Endothelial cell of umbilical vein (primary cell): ENCODE measurements at regions not wholly inside any gene's neighbourhood (a gene's known extent, or its start where the extent isn't known, plus 50 kb on each side); places are given as distances from the start of the nearest gene placed in this dataset.

Experiments
- BruUV-seq: library from RNA; stranded (reverse); fragments of 400-500 nt; replicated peaks from 2 replicates; lab custom pipeline; 2021; lab: Mats Ljungman, UMichigan
- CTCF ChIA-PET: fragments of 300-600, 350-600 bp; sonication (Branson Sonifier 250); formaldehyde crosslinking; loops from one replicate; lab custom pipeline; 2021; ENCODE audit warnings: antibody characterized with exemption, inconsistent platforms; lab: Charles Lee
- POLR2A ChIA-PET: fragments of 300-600, 350-600 bp; sonication (Branson Sonifier 250); formaldehyde crosslinking; loops from one replicate; lab custom pipeline; 2021; ENCODE audit warnings: antibody characterized with exemption, inconsistent platforms; lab: Charles Lee
- DNase-seq: peaks from one replicate; pipeline ENCODE4 v3.0.0-alpha.2; 2011; ENCODE audit warnings: low read depth, low spot score
- FAIRE-seq: peaks from 2 replicates; lab custom pipeline; 2011; peaks lifted over from hg19 to GRCh38; lab: Jason Lieb, UNC
- H2AFZ ChIP-seq: 2 replicates; pipeline ENCODE4 v1.6.0; 2012; ENCODE audit warnings: low read depth, low read length, control low read depth, inconsistent platforms
- H3K27ac ChIP-seq: 2 replicates; pipeline ENCODE4 v1.5.1; 2011; ENCODE audit warnings: low read depth, mild to moderate bottlenecking, control low read depth, low read length, moderate library complexity; ENCODE audit not compliant: insufficient read depth
- H3K27me3 ChIP-seq, 2 experiments: 2 replicates each; pipeline versions ENCODE4 v1.6.0 to v1.6.1; 2011; ENCODE audit warnings: low read length in 2 of 2, mixed read lengths in 1 of 2; ENCODE audit not compliant: control insufficient read depth in 2 of 2, insufficient read depth in 2 of 2
- H3K36me3 ChIP-seq, 2 experiments: 2 replicates in 1 of 2; 3 replicates in 1 of 2; pipeline ENCODE4 v1.5.1; 2011; ENCODE audit warnings: low read length in 2 of 2, mild to moderate bottlenecking in 1 of 2, moderate library complexity in 1 of 2; ENCODE audit not compliant: control insufficient read depth in 2 of 2, insufficient read depth in 2 of 2; ENCODE audit errors: extremely low read depth in 1 of 2
- H3K4me1 ChIP-seq: 3 replicates; pipeline ENCODE4 v1.5.1; 2011; ENCODE audit warnings: mild to moderate bottlenecking, low read length; ENCODE audit not compliant: control insufficient read depth, insufficient read depth; ENCODE audit errors: extremely low read depth
- H3K4me2 ChIP-seq: 2 replicates; pipeline ENCODE4 v1.6.1; 2011; ENCODE audit warnings: low read length, control low read depth, mixed read lengths; ENCODE audit not compliant: insufficient read depth
- H3K4me3 ChIP-seq, 3 experiments: fragments of 200-600 bp in 1 of 3; sonication (generic), shearing (Covaris generic) in 1 of 3; replicated peaks in 1 of 3; 2 replicates each; pipeline ENCODE4 v1.5.1; 2011 to 2016; ENCODE audit warnings: control low read depth in 3 of 3, low read length in 3 of 3, mild to moderate bottlenecking in 2 of 3, inconsistent platforms in 1 of 3, low read depth in 1 of 3, moderate library complexity in 1 of 3; ENCODE audit not compliant: insufficient read depth in 1 of 3
- H3K79me2 ChIP-seq: 2 replicates; pipeline ENCODE4 v1.6.0; 2012; ENCODE audit warnings: low read length, inconsistent platforms; ENCODE audit not compliant: control insufficient read depth, insufficient read depth
- H3K9ac ChIP-seq: replicated peaks from 2 replicates; pipeline ENCODE3; 2011; ENCODE audit warnings: low read length, control low read depth; ENCODE audit not compliant: insufficient read depth; ENCODE audit errors: extremely low read depth
- H3K9me1 ChIP-seq: replicated peaks from 3 replicates; pipeline ENCODE4 v1.6.0; 2011; ENCODE audit warnings: mild to moderate bottlenecking, low read length; ENCODE audit not compliant: control insufficient read depth, insufficient read depth; ENCODE audit errors: extremely low read depth
- H3K9me3 ChIP-seq: replicated peaks from 2 replicates; pipeline ENCODE4 v1.5.1; 2012; ENCODE audit warnings: low read length, inconsistent platforms; ENCODE audit not compliant: control insufficient read depth, insufficient read depth
- H4K20me1 ChIP-seq: replicated peaks from 2 replicates; pipeline ENCODE3; 2011; ENCODE audit warnings: mild to moderate bottlenecking, low read length; ENCODE audit not compliant: control insufficient read depth, insufficient read depth; ENCODE audit errors: extremely low read depth
- EZH2 ChIP-seq: IDR thresholded peaks from 2 replicates; pipeline ENCODE4 v1.6.1; 2012; ENCODE audit warnings: borderline replicate concordance, low read depth, mild to moderate bottlenecking, moderate library complexity, low read length, inconsistent platforms; ENCODE audit not compliant: severe bottlenecking
- FOS ChIP-seq: IDR thresholded peaks from 2 replicates; pipeline ENCODE4 v1.6.1; 2011; ENCODE audit warnings: mild to moderate bottlenecking, low read length, moderate library complexity, borderline replicate concordance; ENCODE audit not compliant: insufficient read depth
- GATA2 ChIP-seq: IDR thresholded peaks from 2 replicates; pipeline ENCODE4 v1.7.0; 2011; ENCODE audit warnings: low read depth, mild to moderate bottlenecking, moderate library complexity, mixed read lengths, low read length; ENCODE audit not compliant: insufficient read length, insufficient read depth
- JUN ChIP-seq: IDR thresholded peaks from 2 replicates; pipeline ENCODE4 v1.6.1; 2011; ENCODE audit warnings: borderline replicate concordance, low read depth; ENCODE audit not compliant: insufficient read length, insufficient read depth
- MYC ChIP-seq: IDR thresholded peaks from one replicate; pipeline ENCODE4 v1.6.1; 2011; ENCODE audit warnings: mild to moderate bottlenecking, low read depth, low read length
- POLR2A ChIP-seq: IDR thresholded peaks from 2 replicates; pipeline ENCODE4 v1.6.1; 2012; ENCODE audit warnings: low read depth, mild to moderate bottlenecking, control low read depth, low read length
- POLR2AphosphoS5 ChIP-seq: IDR thresholded peaks from 2 replicates; pipeline ENCODE4 v1.6.1; 2012; ENCODE audit warnings: low read depth, mild to moderate bottlenecking, control low read depth, low read length, moderate library complexity; ENCODE audit not compliant: insufficient read depth
- dilution Hi-C: fragments of 300-500 bp; cut with MboI; formaldehyde crosslinking; loops from one replicate; pipeline ENCODE4 v1.15.0; 2019; ENCODE audit warnings: low sequenced_read_pairs; ENCODE audit not compliant: extremely low pct_ligation_motif_present
- intact Hi-C: fragments of 100-400 bp; cut with micrococcal nuclease; formaldehyde crosslinking; loops from one replicate; pipeline ENCODE4 v1.10.0; 2022
- TF ChIP-seq, protein P1 (sequence below), 2 donors: IDR thresholded peaks; 1 replicate in 1 of 2; 2 replicates in 1 of 2; pipeline ENCODE4 v1.5.1; 2011; ENCODE audit warnings: low read length in 2 of 2, mild to moderate bottlenecking in 2 of 2, moderate library complexity in 2 of 2, control low read depth in 1 of 2, inconsistent platforms in 1 of 2, low read depth in 1 of 2; ENCODE audit not compliant: insufficient read depth in 1 of 2; ENCODE audit errors: extremely low read depth in 1 of 2
- TF ChIP-seq, protein P2 (sequence below): IDR thresholded peaks from 2 replicates; pipeline ENCODE4 v1.6.1; 2011; ENCODE audit not compliant: insufficient read depth, insufficient read length

DNA sequence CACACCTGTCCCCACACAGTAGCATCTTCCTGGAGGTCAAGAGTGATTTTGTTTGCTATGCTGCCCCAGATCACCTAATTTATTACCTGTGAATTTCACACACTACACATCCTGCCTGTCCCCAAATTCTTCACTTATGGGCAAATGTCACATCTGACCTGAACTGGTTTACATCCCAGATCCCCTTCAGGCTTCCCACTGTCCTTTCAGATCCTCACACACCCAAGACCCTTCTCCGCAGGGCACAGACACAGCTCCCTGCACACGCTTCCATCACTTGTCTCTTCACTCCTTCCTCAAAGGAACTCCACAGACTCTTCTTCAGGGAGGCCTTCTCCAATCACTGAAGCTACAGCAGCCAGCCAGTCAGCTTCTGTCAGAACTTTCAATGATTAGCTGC is 118.7 kb upstream of the IGLL5 start:
- CTCF ChIA-PET = interaction anchor here (0.7 to 3.6 kb wide), 13 partner anchors 11 to 305 kb away, joined by 3 to 45 read pairs (median 6); no protein-coding TSS in a partner anchor
- POLR2A ChIA-PET = no interaction called here
- dilution Hi-C loops (no loop called here), intact Hi-C loops (no loop called here)
- H3K4me3 ChIP-seq = no peak overlapping the region
- no peak for DNase-seq
- H3K9me1 ChIP-seq = no peaks in the 10 kb centered on the region
- TF ChIP-seq, protein P1, sequence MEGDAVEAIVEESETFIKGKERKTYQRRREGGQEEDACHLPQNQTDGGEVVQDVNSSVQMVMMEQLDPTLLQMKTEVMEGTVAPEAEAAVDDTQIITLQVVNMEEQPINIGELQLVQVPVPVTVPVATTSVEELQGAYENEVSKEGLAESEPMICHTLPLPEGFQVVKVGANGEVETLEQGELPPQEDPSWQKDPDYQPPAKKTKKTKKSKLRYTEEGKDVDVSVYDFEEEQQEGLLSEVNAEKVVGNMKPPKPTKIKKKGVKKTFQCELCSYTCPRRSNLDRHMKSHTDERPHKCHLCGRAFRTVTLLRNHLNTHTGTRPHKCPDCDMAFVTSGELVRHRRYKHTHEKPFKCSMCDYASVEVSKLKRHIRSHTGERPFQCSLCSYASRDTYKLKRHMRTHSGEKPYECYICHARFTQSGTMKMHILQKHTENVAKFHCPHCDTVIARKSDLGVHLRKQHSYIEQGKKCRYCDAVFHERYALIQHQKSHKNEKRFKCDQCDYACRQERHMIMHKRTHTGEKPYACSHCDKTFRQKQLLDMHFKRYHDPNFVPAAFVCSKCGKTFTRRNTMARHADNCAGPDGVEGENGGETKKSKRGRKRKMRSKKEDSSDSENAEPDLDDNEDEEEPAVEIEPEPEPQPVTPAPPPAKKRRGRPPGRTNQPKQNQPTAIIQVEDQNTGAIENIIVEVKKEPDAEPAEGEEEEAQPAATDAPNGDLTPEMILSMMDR (IDR thresholded peaks at IDR 0.05; ENCODE audit: extremely low read depth in 1 of 2, insufficient read depth in 1 of 2, low read depth in 1 of 2, low read length in 2 of 2) = no peak
- TF ChIP-seq EZH2 (no peak), GATA2 (no peak)
- FAIRE-seq = no peak
- no peak overlapping the region for H2AFZ ChIP-seq
- H3K27me3 ChIP-seq = peaks cover 2 to 7% of the 10 kb centered on the region in 2 experiments
- H3K27ac ChIP-seq = no peak overlapping the region
- no peak overlapping the region for H3K4me2 ChIP-seq
- no peaks in the 10 kb centered on the region for H3K4me1 ChIP-seq
- H4K20me1 ChIP-seq = no peaks in the 10 kb centered on the region
- H3K9me3 ChIP-seq = no peaks in the 10 kb centered on the region
- BruUV-seq = no TSS peak
- H3K79me2 ChIP-seq = no peaks in the 10 kb centered on the region
- H3K36me3 ChIP-seq = no peaks in the 10 kb centered on the region
- H3K9ac ChIP-seq = no peak overlapping the region

DNA sequence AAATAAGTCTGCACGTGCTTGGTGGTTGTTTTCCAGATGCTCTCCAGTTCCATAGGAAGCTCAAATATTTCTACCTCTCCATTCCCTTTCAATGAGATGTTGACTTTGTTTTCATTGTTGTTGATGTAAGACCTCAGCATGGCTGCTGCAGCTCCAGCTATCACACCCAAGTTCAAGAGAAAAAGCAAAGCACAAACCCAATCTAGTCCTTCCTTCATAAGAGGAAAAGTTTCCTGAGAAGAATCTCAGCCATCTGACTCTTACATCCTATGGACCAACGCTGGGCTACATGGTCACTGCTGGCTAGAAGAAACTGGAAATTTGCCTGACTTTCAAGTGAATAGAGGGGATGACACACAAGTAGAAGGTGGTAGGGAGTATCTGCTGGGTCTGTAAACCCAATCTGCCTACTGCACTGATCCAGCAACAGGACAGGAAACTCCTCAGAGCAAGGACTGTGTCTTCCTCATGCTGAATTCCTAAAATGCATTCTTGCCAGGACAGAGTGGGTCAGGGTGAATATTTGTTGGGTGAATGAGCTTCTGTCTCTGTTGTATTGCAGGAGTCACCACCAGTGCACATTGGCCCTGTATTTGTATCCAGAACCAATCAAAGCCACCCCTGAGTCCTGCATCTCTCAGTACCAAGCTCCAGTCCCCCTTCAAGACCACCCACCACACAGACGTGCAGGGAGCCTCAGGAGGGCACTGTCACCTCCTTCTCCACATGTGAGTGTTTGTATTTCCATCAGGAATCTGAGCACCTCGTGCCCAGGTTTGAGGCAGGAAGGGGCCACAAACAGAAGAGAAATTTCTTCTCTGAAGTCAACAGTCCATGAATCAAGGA is 118.0 kb upstream of the IGLL5 start:
- FAIRE-seq = no peak
- H3K4me3 ChIP-seq = no peak overlapping the region
- H4K20me1 ChIP-seq = no peaks in the 10 kb centered on the region
- H2AFZ ChIP-seq = no peak overlapping the region
- no TSS peak for BruUV-seq
- H3K4me1 ChIP-seq = no peaks in the 10 kb centered on the region
- H3K9me3 ChIP-seq = no peaks in the 10 kb centered on the region
- no peak overlapping the region for H3K4me2 ChIP-seq
- no peak overlapping the region for H3K27ac ChIP-seq
- H3K9ac ChIP-seq = no peak overlapping the region
- POLR2A ChIA-PET = no interaction called here
- no peaks in the 10 kb centered on the region for H3K36me3 ChIP-seq
- no peak for DNase-seq
- dilution Hi-C loops (no loop called here), intact Hi-C loops (no loop called here)
- CTCF ChIA-PET = interaction anchor here (0.7 to 3.6 kb wide), 35 partner anchors 8 to 362 kb away, joined by 3 to 45 read pairs (median 4); no protein-coding TSS in a partner anchor
- TF ChIP-seq, protein P2, sequence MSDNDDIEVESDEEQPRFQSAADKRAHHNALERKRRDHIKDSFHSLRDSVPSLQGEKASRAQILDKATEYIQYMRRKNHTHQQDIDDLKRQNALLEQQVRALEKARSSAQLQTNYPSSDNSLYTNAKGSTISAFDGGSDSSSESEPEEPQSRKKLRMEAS = no peak
- TF ChIP-seq FOS (no peak), POLR2A (no peak), JUN (no peak), EZH2 (no peak), GATA2 (no peak), MYC (no peak), POLR2AphosphoS5 (no peak)
- TF ChIP-seq, protein P1 (IDR thresholded peaks at IDR 0.05; ENCODE audit: extremely low read depth in 1 of 2, insufficient read depth in 1 of 2, low read depth in 1 of 2, low read length in 2 of 2) = no peak
- H3K27me3 ChIP-seq = peaks cover 2 to 5% of the 10 kb centered on the region in 2 experiments
- H3K79me2 ChIP-seq = no peaks in the 10 kb centered on the region
- no peaks in the 10 kb centered on the region for H3K9me1 ChIP-seq
